ENCODE measurements at regions not wholly inside any gene's neighbourhood (a gene's known extent, or its start where the extent isn't known, plus 50 kb on each side); places are given as distances from the start of the nearest gene placed in this dataset.

DNA sequence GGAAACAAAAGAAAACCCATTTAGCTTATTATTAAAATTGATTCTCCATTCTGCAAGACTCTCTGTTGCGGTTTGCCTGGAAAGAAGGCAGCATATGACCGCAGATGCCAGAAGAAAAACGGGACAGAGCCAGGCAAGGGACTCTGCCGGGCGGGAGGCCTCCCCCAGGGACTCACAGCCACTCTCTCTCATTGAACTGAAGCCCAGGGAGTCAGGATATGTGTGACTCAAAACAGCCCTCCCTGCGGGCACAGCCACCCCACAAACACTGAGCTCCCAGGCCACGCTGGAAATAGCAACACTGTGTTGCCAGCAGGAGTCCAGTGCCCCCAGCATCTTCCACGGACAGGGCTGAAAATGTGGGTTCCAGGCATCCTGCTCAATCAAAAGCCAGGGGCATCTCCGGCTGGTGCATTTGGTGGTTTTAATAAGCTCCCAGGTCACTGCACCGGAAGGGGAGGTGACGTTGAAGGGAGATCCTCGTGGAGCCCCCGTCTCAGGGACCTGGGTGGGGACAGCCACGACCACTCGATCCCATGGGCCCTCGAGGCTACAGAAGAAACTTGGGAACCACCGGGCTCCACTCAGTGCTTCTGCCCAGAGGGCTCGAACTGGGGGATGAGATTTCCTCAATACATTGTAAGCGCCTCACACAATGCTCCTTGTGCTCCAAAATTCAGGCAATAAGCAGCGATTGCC is 624.5 kb downstream of the TBC1D22A start:
- Mint-ChIP-seq H3K4me1 (no peaks in the 10 kb centered on the region), H3K27me3 (ENCODE audit: low read depth) (peaks cover 23% of the 10 kb centered on the region), H3K27ac (no peak overlapping the region), H3K4me3 (no peak overlapping the region), H3K9me3 (peaks cover 30% of the 10 kb centered on the region), H3K36me3 (ENCODE audit: low read depth) (no peaks in the 10 kb centered on the region)
- TF ChIP-seq, protein P1, sequence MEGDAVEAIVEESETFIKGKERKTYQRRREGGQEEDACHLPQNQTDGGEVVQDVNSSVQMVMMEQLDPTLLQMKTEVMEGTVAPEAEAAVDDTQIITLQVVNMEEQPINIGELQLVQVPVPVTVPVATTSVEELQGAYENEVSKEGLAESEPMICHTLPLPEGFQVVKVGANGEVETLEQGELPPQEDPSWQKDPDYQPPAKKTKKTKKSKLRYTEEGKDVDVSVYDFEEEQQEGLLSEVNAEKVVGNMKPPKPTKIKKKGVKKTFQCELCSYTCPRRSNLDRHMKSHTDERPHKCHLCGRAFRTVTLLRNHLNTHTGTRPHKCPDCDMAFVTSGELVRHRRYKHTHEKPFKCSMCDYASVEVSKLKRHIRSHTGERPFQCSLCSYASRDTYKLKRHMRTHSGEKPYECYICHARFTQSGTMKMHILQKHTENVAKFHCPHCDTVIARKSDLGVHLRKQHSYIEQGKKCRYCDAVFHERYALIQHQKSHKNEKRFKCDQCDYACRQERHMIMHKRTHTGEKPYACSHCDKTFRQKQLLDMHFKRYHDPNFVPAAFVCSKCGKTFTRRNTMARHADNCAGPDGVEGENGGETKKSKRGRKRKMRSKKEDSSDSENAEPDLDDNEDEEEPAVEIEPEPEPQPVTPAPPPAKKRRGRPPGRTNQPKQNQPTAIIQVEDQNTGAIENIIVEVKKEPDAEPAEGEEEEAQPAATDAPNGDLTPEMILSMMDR (IDR thresholded peaks at IDR 0.05; ENCODE audit: unreplicated experiment in 3 of 3), result no peak

DNA sequence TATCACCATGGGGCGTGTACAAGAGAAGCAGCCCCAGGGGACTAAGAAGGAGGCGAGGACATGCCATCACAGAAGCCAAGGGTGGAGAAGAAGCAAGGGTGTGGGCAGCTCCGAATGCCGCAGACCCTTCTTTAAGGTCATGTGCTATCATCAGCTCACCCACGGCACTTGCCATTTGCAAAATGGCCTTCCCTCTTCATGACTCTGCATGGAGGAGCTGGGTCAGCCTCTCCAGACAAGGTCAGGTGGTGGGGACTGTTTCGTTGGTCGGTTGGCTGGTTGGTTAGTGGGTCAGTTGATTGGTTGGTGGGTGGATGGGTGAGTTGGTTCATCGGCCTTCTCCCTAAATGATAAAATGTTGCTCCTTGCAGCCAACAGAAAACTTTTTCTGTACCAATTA is 622.5 kb downstream of the TBC1D22A start:
- Mint-ChIP-seq H3K4me1 (no peaks in the 10 kb centered on the region), H3K9me3 (peaks cover 31% of the 10 kb centered on the region), H3K36me3 (ENCODE audit: low read depth) (no peaks in the 10 kb centered on the region), H3K27me3 (ENCODE audit: low read depth) (peaks cover 31% of the 10 kb centered on the region), H3K4me3 (no peak overlapping the region), H3K27ac (no peak overlapping the region)
- TF ChIP-seq, protein P1 (IDR thresholded peaks at IDR 0.05; ENCODE audit: unreplicated experiment in 3 of 3), result no peak

- Mint-ChIP-seq H3K36me3 (ENCODE audit: low read depth) (peaks cover 11% of the 10 kb centered on the region), H3K27ac (no peak overlapping the region), H3K27me3 (ENCODE audit: low read depth) (peaks cover 31% of the 10 kb centered on the region), H3K4me3 (no peak overlapping the region), H3K4me1 (no peaks in the 10 kb centered on the region), H3K9me3 (peaks cover 40% of the 10 kb centered on the region)
- TF ChIP-seq, protein P1 (IDR thresholded peaks at IDR 0.05; ENCODE audit: unreplicated experiment in 3 of 3), result no peak
These were observed 619.9 kb downstream of the TBC1D22A start for GRCh38 chr22:47382164-47382890.

GRCh38 chr22:47381240-47381639 is 618.8 kb downstream of the TBC1D22A start:
- TF ChIP-seq, protein P1 (IDR thresholded peaks at IDR 0.05; ENCODE audit: unreplicated experiment in 3 of 3), result no peak
- Mint-ChIP-seq H3K27ac (no peak overlapping the region), H3K36me3 (ENCODE audit: low read depth) (peaks cover 11% of the 10 kb centered on the region), H3K9me3 (peaks cover 48% of the 10 kb centered on the region), H3K4me3 (no peak overlapping the region), H3K27me3 (ENCODE audit: low read depth) (peaks cover 35% of the 10 kb centered on the region), H3K4me1 (no peaks in the 10 kb centered on the region)

- Mint-ChIP-seq H3K36me3 (ENCODE audit: low read depth) (peaks cover 11% of the 10 kb centered on the region), H3K4me3 (no peak overlapping the region), H3K9me3 (peaks cover 46% of the 10 kb centered on the region), H3K27me3 (ENCODE audit: low read depth) (peaks cover 35% of the 10 kb centered on the region), H3K4me1 (no peaks in the 10 kb centered on the region), H3K27ac (no peak overlapping the region)
- TF ChIP-seq, protein P1 (IDR thresholded peaks at IDR 0.05; ENCODE audit: unreplicated experiment in 3 of 3), result no peak
These were observed 618.2 kb downstream of the TBC1D22A start for GRCh38 chr22:47380692-47381091.

Measured in nephron (organoid).